GM19455 (cell line): ENCODE measurements at regions not wholly inside any gene's neighbourhood (a gene's known extent, or its start where the extent isn't known, plus 50 kb on each side); places are given as distances from the start of the nearest gene placed in this dataset.

ENCODE experiments used
- ATAC-seq: cut with Tn5 transposase; IDR thresholded peaks from one replicate; pipeline ENCODE4 v1.9.1; 2021; ENCODE audit not compliant: unreplicated experiment

- ATAC-seq = no peak
Observed at GRCh38 chr14:53524391-53524790, 371.3 kb upstream of the DDHD1 start.

- ATAC-seq = no peak
Observed at GRCh38 chr14:53523226-53523625, 370.1 kb upstream of the DDHD1 start.

GRCh38 chr14:53520078-53520928 lies 367.2 kb upstream of the DDHD1 start:
- ATAC-seq = no peak

- ATAC-seq = no peak
Observed at GRCh38 chr14:53519137-53519536, 366.0 kb upstream of the DDHD1 start.

- no peak for ATAC-seq
Observed at GRCh38 chr14:53517270-53517960, 364.3 kb upstream of the DDHD1 start.

GRCh38 chr14:53516261-53516774 lies 363.2 kb upstream of the DDHD1 start:
- no peak for ATAC-seq

- no peak for ATAC-seq
Observed at GRCh38 chr14:53515276-53515675, 362.2 kb upstream of the DDHD1 start.

- ATAC-seq = no peak
Observed at GRCh38 chr14:53514197-53514596, 361.1 kb upstream of the DDHD1 start.

- ATAC-seq = no peak
Observed at GRCh38 chr14:53510281-53510912, 357.3 kb upstream of the DDHD1 start.

GRCh38 chr14:53509276-53510244 lies 356.4 kb upstream of the DDHD1 start:
- ATAC-seq = no peak

GRCh38 chr14:53501361-53502211 lies 348.5 kb upstream of the DDHD1 start:
- no peak for ATAC-seq

- ATAC-seq = no peak
Observed at GRCh38 chr14:53500191-53500590, 347.1 kb upstream of the DDHD1 start.

- ATAC-seq = no peak
Observed at GRCh38 chr14:53496668-53497067, 343.5 kb upstream of the DDHD1 start.

- no peak for ATAC-seq
Observed at GRCh38 chr14:53495846-53496343, 342.8 kb upstream of the DDHD1 start.

GRCh38 chr14:53494587-53494986 lies 341.5 kb upstream of the DDHD1 start:
- ATAC-seq = no peak

GRCh38 chr14:53493860-53494259 lies 340.7 kb upstream of the DDHD1 start:
- no peak for ATAC-seq

GRCh38 chr14:53493320-53493719 lies 340.2 kb upstream of the DDHD1 start:
- ATAC-seq = no peak

- no peak for ATAC-seq
Observed at GRCh38 chr14:53491884-53492277, 338.8 kb upstream of the DDHD1 start.

- no peak for ATAC-seq
Observed at GRCh38 chr14:53491256-53491883, 338.2 kb upstream of the DDHD1 start.
